ENCODE measurements at regions not wholly inside any gene's neighbourhood (a gene's known extent, or its start where the extent isn't known, plus 50 kb on each side); places are given as distances from the start of the nearest gene placed in this dataset.

- no peak for DNase-seq (ENCODE audit: low spot score)
- peak; percentile 89 for ATAC-seq (ENCODE audit: low read depth)
- Histone ChIP-seq H3K4me1 (ENCODE audit: insufficient read depth, poor library complexity, severe bottlenecking) (peaks cover 22% of the 10 kb centered on the region), H3K4me3 (ENCODE audit: severe bottlenecking) (no peak overlapping the region), H3K36me3 (ENCODE audit: low read depth) (no peaks in the 10 kb centered on the region), H3K27me3 (ENCODE audit: insufficient read depth, poor library complexity, severe bottlenecking) (no peaks in the 10 kb centered on the region), H3K27ac (ENCODE audit: poor library complexity, severe bottlenecking) (peak overlapping the region; percentile 71), H3K9me3 (ENCODE audit: severe bottlenecking) (no peaks in the 10 kb centered on the region)
- peak; percentile 4 for TF ChIP-seq CTCF (IDR thresholded peaks at IDR 0.05; ENCODE audit: poor library complexity, severe bottlenecking)
These were observed 53.7 kb upstream of the OTOGL start for GRCh38 chr12:80045594-80045993.

GRCh38 chr12:80044694-80045046 lies 54.7 kb upstream of the OTOGL start:
- Histone ChIP-seq H3K27me3 (ENCODE audit: insufficient read depth, poor library complexity, severe bottlenecking) (no peaks in the 10 kb centered on the region), H3K4me1 (ENCODE audit: insufficient read depth, poor library complexity, severe bottlenecking) (peaks cover 22% of the 10 kb centered on the region), H3K9me3 (ENCODE audit: severe bottlenecking) (no peaks in the 10 kb centered on the region), H3K4me3 (ENCODE audit: severe bottlenecking) (no peak overlapping the region), H3K27ac (ENCODE audit: poor library complexity, severe bottlenecking) (peak overlapping the region; percentile 71), H3K36me3 (ENCODE audit: low read depth) (no peaks in the 10 kb centered on the region)
- TF ChIP-seq CTCF (IDR thresholded peaks at IDR 0.05; ENCODE audit: poor library complexity, severe bottlenecking): no peak
- DNase-seq (ENCODE audit: low spot score) (no peak), ATAC-seq (ENCODE audit: low read depth) (peak; percentile 76)

- DNase-seq (ENCODE audit: low spot score): no peak
- no peak for TF ChIP-seq CTCF (IDR thresholded peaks at IDR 0.05; ENCODE audit: poor library complexity, severe bottlenecking)
- Histone ChIP-seq H3K4me3 (ENCODE audit: severe bottlenecking) (no peak overlapping the region), H3K27ac (ENCODE audit: poor library complexity, severe bottlenecking) (no peak overlapping the region), H3K9me3 (ENCODE audit: severe bottlenecking) (no peaks in the 10 kb centered on the region), H3K4me1 (ENCODE audit: insufficient read depth, poor library complexity, severe bottlenecking) (peaks cover 22% of the 10 kb centered on the region), H3K36me3 (ENCODE audit: low read depth) (no peaks in the 10 kb centered on the region), H3K27me3 (ENCODE audit: insufficient read depth, poor library complexity, severe bottlenecking) (no peaks in the 10 kb centered on the region)
- ATAC-seq (ENCODE audit: low read depth): peak; percentile 42; the same call in 2 of the 3 replicates
These were observed 57.6 kb upstream of the OTOGL start for GRCh38 chr12:80041692-80042091.

- Histone ChIP-seq H3K27me3 (ENCODE audit: insufficient read depth, poor library complexity, severe bottlenecking) (no peaks in the 10 kb centered on the region), H3K9me3 (ENCODE audit: severe bottlenecking) (no peaks in the 10 kb centered on the region), H3K36me3 (ENCODE audit: low read depth) (no peaks in the 10 kb centered on the region), H3K4me3 (ENCODE audit: severe bottlenecking) (no peak overlapping the region), H3K4me1 (ENCODE audit: insufficient read depth, poor library complexity, severe bottlenecking) (peaks cover 19% of the 10 kb centered on the region), H3K27ac (ENCODE audit: poor library complexity, severe bottlenecking) (no peak overlapping the region)
- no peak for DNase-seq (ENCODE audit: low spot score)
- TF ChIP-seq CTCF (IDR thresholded peaks at IDR 0.05; ENCODE audit: poor library complexity, severe bottlenecking): no peak
- ATAC-seq (ENCODE audit: low read depth): no peak
These were observed 58.3 kb upstream of the OTOGL start for GRCh38 chr12:80041071-80041470.

GRCh38 chr12:80040075-80040738 lies 59.1 kb upstream of the OTOGL start:
- no peak overlapping the region for H3K27ac ChIP-seq (ENCODE audit: poor library complexity, severe bottlenecking)
- ATAC-seq (ENCODE audit: low read depth): no peak

More at GRCh38 chr12:80040075-80040738, 59.1 kb upstream of the OTOGL start:
- Histone ChIP-seq H3K36me3 (ENCODE audit: low read depth) (no peaks in the 10 kb centered on the region), H3K9me3 (ENCODE audit: severe bottlenecking) (no peaks in the 10 kb centered on the region), H3K4me1 (ENCODE audit: insufficient read depth, poor library complexity, severe bottlenecking) (peaks cover 10% of the 10 kb centered on the region), H3K4me3 (ENCODE audit: severe bottlenecking) (no peak overlapping the region), H3K27me3 (ENCODE audit: insufficient read depth, poor library complexity, severe bottlenecking) (no peaks in the 10 kb centered on the region)
- TF ChIP-seq CTCF (IDR thresholded peaks at IDR 0.05; ENCODE audit: poor library complexity, severe bottlenecking): no peak
- DNase-seq (ENCODE audit: low spot score): no peak
